HG03460 (cell line): ENCODE measurements at regions not wholly inside any gene's neighbourhood (a gene's known extent, or its start where the extent isn't known, plus 50 kb on each side); places are given as distances from the start of the nearest gene placed in this dataset.
"Not testable (repeated sequence)": the region's sequence is repeated elsewhere in the genome, so short reads cannot be mapped to it uniquely, and the experiment has no call there.

Experiments
- ATAC-seq: cut with Tn5 transposase; IDR thresholded peaks from one replicate; pipeline ENCODE4 v1.9.1; 2021; ENCODE audit not compliant: unreplicated experiment

DNA sequence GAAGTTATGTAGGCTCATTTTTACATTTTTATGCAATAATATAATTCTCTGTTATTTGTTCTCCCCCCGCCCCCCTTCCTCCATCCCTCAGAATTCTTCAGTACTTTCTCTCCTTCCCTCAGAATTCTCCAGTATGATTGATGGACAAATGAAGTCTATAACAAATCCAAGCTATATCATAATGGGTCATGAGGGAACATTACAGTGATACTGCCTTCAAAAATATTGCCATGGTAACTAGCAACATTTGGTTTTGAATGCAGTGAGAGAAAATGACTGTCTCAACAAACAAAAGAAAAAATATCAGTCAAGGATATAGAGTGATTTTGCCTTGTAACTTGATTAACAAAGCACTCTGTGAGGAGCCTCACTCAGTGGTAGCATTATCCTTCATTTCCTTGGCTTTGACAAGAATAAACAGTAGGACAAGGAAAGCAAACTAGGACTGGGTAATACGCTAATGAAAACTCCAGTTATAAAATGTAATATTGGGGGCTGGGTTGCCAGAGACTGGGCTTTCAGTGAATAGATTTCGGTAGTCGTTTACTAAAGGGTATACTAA is 392.9 kb upstream of the CRIM1 start:
- ATAC-seq, result no peak

- no peak for ATAC-seq
Observed at GRCh38 chr2:35960596-35960995, 395.0 kb upstream of the CRIM1 start.

DNA sequence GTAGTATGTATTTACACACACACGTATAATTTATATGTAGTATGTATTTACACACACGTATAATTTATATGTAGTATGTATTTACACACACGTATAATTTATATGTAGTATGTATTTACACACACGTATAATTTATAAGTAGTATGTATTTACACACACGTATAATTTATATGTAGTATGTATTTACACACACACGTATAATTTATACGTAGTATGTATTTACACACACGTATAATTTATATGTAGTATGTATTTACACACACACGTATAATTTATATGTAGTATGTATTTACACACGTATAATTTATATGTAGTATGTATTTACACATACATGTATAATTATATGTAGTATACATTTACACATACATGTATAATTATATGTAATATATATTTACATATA is 398.5 kb upstream of the CRIM1 start:
- ATAC-seq, result not testable (repeated sequence)

DNA sequence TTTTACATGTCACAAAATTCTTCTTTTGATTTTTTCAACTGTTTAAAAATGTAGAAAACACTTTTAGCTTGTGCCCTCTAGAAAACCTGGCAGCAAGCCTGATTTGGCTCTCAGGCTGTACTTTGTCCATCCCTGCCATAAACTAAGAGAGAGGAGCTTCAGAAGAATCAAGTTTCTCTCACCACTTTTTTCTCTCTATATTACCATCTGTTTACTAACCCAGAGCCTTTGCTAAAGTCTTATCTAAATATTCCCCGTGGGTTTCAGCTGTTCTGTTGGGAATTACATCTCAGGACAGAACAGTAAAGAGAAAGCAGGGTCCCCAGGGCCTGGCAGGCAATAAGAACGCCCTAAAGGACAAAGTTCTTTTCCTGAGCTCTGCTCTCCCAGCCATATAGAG is 409.1 kb upstream of the CRIM1 start:
- no peak for ATAC-seq

GRCh38 chr2:35938838-35939237 is 416.7 kb upstream of the CRIM1 start:
- ATAC-seq, result no peak

- ATAC-seq, result no peak
Observed at GRCh38 chr2:35933031-35933430, 422.5 kb upstream of the CRIM1 start.

DNA sequence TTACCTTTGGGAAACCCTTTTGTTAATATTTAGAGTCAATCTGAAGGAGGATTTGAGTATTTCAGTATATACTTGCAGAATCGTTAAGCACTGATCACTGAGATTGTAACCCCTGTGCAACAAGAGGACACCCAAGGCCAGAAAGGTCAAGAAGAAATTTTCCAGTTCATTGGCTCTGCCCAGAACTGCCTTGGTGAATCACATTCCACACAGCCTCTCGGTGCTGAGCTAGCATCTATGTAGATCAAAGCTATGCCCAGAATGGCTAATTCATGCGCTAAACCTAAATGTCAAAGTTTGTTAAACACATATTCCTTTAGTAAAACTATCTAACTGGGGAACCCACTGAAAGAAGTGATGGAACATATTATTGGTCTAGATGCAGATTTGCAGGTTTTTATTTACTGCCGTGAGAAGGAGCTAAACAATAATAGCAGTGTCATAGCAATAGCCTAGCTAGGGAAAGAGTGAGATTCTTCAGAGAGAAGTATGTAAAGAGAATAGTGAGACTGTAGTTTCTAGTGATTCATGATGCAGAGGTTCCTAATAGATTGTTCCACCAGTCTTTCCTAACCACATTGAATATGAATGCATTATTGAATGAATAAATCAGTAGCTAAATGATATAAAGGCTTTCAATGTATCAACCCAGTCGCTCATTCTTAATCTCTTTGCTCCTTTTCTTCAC is 423.2 kb upstream of the CRIM1 start:
- ATAC-seq, result no peak

DNA sequence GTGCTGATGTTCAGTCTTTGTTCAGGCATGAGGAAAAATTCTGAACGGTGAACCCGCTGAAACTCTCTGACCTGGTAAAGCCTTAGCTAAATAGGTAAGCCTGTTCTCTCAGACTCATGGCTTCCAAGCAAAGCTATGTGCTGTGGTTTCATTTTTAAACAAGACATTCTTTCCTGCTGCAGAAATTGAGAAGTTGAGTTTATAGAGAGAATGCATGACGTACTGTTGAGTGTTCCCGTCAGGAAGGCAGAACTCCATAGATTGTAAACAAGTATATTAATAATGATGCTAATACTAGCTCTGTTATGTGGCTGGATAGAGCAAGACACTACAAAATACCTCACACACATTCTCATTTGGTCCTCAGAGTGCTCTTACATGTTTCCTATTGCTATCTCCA is 424.0 kb upstream of the CRIM1 start:
- ATAC-seq, result no peak

DNA sequence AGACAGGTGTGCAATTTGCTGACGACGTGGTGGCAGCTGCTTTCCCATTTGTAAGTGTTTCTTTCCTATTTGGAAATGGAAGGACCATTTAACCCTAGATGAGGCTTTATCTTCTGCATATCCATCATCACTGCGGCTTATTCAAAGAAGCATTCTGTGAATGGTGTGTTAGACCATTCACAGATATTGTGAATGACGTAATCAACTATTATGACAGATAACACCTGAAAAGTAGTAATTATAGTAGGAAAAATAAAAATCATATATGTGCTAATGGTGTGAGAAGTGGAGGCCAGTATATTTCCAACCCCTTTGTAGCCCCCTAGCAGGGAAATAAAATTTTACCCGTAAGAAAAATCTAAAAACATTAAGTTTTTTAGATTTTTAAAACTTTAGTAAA is 424.5 kb upstream of the CRIM1 start:
- ATAC-seq, result no peak

DNA sequence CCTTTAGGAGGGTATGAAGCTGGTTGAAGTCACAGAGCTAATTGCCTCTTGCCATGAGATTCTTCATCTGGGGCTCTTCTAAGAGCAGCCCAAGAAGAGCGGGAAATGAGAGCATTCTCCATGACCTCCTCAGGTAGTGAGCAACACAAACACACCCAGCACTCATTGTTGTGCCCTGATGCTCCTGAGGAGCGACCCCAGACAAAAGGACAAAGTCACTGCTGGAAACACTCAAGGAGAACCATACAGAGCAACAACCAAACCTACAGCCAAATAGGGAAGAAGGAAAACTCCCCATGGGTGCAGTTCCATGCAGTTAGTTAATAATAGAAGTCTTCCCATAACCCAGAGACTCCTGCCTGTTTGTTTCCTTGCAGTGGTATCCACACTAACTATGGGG is 426.0 kb upstream of the CRIM1 start:
- no peak for ATAC-seq

DNA sequence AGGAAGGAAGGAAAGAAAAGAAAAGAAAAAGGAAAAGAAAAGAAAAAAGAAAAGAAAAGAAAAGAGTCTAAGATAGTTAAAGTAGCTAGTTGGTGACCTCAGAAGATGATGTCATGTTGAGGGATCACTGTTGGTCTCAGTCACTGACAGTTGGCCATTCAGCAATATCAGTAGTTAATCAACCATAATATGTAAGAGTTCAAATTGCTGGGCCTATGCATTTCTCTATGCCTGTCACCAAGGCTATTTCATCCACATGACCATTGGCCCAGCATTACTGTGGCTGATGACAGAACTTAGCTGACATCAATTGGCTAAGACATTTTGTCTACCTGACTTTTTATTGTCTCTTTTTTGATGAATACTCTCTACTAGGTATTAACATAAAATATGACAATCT is 435.5 kb upstream of the CRIM1 start:
- ATAC-seq, result no peak

GRCh38 chr2:35915261-35915660 is 440.3 kb upstream of the CRIM1 start:
- no peak for ATAC-seq

DNA sequence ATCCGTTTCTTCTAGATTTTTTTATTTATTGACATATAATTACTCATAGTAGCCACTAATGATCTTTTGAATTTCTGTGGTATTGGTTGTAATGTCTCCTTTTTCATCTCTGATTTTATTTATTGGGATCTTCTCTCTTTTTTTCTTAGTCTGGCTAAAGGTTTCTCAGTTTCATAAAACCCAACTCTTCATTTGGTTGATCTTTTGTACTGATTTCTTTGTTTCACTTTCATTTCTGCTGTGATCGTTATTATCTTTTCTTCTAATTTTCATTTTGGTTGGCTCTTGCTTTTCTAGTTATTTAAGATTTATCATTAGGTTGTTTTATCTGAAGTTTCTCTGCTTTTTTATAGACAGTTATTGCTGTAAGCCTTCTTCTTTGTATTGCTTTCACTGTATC is 463.6 kb upstream of the CRIM1 start:
- no peak for ATAC-seq

DNA sequence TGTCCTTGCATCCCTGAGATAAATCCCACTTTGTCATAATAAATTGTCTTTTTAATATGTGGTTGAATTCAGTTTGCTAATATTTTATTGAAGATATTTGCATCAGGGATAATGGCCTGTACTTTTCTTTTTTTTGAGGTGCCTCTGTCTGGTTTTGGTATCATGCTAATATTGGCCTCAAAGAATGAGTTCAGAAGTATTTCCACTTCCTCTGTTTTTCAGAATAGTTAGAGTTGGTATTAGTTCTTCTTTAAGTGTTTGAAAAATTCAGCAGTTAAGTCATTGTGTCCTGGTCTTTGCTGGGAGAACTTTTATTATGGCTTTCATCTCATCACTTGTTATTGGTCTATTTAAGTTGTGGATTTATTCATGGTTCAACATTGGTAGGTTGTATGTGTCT is 464.1 kb upstream of the CRIM1 start:
- ATAC-seq, result no peak

DNA sequence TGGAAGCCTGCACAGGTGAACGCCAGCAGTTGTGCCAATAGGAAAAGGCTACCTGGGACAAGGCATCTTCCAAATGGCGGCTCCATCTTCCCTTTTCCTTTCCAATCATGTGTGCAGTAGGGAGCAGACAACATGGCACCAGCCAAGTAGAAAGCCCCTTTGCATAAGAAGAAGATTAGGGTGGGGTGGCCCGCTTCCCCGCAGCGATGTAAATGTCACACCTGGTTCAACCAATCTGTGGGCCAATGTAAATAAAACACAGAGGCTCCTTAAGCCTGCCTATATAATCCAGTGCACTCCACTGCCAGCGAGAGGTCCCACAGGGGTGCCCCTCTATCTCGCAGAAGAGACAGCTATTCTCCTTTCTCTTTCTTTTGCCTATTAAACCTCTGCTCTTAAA is 468.4 kb upstream of the CRIM1 start:
- no peak for ATAC-seq

DNA sequence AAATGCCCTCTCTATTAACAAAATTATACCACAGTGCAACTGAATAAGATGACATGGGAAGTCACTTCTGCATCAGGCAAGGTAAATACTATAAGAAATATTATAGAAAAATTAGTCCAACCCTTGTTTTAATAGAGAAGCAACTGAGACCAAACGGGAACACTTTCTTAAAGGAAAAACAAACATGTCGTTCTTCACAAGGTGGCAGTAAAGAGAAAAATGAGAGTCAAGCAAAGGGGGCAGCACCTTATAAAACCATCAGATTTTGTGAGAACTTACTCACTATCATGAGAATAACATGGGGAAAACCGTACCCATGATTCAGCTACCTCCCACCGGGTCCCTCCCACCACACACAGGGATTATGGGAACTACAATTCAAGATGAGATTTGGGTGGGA is 481.7 kb upstream of the CRIM1 start:
- no peak for ATAC-seq

GRCh38 chr2:35871672-35872071 is 483.9 kb upstream of the CRIM1 start:
- ATAC-seq, result no peak

DNA sequence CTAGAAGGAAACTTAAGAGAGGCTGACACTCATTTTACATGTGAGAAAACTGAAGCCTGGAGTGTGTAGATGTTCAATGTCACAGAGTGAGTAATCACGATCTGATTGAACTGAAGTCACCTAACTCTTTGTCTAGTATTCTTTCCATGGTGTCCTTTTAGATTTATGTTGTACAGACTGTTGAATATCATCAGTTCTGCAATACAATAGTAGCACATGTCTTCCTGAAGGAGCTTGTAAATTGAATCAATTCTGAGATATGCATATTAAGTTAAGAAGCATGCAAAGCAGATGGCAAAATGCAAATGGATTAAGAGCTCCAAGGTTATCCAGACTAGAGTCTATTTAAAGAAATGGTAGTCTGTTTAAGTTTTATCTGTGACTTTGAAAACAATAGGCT is 484.9 kb upstream of the CRIM1 start:
- no peak for ATAC-seq

DNA sequence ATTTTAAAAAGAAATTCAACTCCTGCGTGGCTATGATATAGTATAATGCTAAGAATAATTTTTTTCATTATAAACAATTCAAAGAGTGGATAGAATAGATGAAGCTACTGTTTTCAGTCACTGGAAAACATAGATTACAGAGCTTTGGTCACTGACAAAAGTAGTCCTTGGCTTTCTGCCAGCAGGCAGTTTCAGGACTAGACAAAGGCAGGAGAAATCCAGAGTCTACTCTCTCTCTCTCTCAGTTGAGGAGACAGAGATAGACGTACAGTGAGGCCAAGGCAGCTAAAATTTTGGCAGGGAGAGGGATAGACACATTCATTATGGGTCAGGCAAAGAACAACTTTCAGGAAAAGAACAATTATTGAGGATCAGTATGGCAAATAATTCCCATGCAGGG is 491.4 kb upstream of the CRIM1 start:
- ATAC-seq, result no peak

DNA sequence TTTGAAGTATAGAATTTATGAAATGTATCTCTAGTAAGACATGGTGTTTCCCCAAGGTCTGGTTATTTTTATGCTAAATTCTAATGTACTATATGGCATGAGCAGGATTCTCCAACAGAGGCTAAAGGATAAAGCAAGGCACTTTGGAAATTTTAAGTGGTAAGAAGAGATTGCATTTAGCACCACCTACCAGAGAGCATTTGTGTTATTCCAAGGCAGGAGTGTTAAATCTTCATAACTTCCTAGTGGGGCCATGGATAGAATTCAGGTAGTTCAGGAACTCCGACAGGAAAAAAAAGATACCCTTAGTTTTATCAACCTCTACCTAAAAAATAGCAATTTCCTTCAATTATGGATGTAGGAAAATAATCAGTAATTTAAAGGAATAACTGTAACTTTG is 497.4 kb upstream of the CRIM1 start:
- no peak for ATAC-seq

DNA sequence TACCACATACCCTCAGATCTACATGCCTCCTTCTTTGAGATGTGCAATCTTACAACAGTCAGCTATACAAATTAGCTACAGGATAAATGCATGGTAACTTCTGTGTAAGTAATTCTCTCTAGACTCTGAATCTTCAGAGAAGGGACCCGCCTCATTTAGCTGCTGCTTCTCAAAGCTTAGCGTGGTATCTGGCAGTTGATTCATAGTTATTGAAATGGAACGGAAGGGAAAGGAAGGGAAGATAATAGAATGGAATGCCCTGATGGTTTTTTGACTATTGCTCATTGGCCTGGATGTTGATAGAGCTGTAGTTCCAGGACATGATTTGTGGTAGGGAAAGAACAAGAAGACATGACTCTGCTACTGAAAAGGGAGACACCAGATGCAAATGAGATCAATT is 498.1 kb upstream of the CRIM1 start:
- ATAC-seq, result no peak

- ATAC-seq, result no peak
Observed at GRCh38 chr2:35831385-35831784, 524.2 kb upstream of the CRIM1 start.

GRCh38 chr2:35830833-35831232 is 524.7 kb upstream of the CRIM1 start:
- ATAC-seq, result no peak
